Peyer's patch (tissue), 4 donors: ENCODE measurements at regions not wholly inside any gene's neighbourhood (a gene's known extent, or its start where the extent isn't known, plus 50 kb on each side); places are given as distances from the start of the nearest gene placed in this dataset.

Experiments used
- POLR2A ChIP-seq, 2 donors: fragments of 450-650 bp; IDR thresholded peaks; one replicate each; pipeline ENCODE4 v1.5.1; 2017; ENCODE audit warnings: antibody characterized with exemption in 2 of 2, mild to moderate bottlenecking in 2 of 2, moderate library complexity in 2 of 2
- TF ChIP-seq, protein P1 (sequence below), 6 experiments: fragments of 450-650 bp in 4 of 6; fragments of 200-600 bp in 2 of 6; sonication (generic) in 1 of 6; IDR thresholded peaks; one replicate each; pipeline ENCODE4 v1.5.1; 2017 to 2019; ENCODE audit warnings: antibody characterized with exemption in 6 of 6, mild to moderate bottlenecking in 3 of 6, moderate library complexity in 1 of 6

GRCh38 chr6:25062070-25062811, 126.5 kb upstream of the RIPOR2 start:
- TF ChIP-seq, protein P1, sequence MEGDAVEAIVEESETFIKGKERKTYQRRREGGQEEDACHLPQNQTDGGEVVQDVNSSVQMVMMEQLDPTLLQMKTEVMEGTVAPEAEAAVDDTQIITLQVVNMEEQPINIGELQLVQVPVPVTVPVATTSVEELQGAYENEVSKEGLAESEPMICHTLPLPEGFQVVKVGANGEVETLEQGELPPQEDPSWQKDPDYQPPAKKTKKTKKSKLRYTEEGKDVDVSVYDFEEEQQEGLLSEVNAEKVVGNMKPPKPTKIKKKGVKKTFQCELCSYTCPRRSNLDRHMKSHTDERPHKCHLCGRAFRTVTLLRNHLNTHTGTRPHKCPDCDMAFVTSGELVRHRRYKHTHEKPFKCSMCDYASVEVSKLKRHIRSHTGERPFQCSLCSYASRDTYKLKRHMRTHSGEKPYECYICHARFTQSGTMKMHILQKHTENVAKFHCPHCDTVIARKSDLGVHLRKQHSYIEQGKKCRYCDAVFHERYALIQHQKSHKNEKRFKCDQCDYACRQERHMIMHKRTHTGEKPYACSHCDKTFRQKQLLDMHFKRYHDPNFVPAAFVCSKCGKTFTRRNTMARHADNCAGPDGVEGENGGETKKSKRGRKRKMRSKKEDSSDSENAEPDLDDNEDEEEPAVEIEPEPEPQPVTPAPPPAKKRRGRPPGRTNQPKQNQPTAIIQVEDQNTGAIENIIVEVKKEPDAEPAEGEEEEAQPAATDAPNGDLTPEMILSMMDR (IDR thresholded peaks at IDR 0.05): no peak
- no peak for TF ChIP-seq POLR2A (IDR thresholded peaks at IDR 0.05)
